ENCODE measurements at regions not wholly inside any gene's neighbourhood (a gene's known extent, or its start where the extent isn't known, plus 50 kb on each side); places are given as distances from the start of the nearest gene placed in this dataset.

DNA sequence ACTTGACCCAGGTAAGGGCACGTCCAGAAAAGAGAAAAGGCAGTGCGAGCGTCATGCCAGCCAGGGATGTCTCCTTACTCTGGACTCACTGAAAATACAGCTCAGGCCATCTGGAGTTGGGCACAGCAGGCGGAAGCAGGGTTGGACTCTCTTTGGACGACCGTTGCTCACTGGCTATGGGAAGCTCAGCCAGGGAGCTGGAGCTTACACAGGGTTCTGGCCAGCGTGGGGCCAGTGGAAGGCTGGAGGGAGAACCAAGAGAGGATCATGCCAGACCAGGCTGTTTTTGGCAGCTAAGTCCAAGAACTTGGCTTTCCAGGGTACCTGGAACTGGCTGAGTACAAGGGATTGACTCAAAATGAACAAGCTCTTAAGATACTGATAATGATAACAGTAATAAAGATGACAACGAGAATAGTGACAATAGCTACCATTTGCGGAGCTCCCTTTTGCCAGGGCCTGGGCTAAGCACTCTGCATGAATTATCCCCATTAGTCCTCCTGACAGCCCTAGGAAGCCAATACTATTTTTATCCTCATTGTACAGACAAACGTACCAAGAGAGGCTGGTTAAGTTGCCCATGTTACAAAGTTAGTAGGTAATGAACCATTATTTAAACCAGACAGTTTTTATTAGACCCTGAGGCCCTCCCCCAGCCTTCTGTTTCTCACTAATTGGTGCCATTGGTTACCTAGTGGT is 177.6 kb downstream of the PTPN20 start:
- Mint-ChIP-seq H3K27ac (no peak overlapping the region), H3K36me3 (ENCODE audit: low read depth) (no peaks in the 10 kb centered on the region), H3K9me3 (no peaks in the 10 kb centered on the region)

DNA sequence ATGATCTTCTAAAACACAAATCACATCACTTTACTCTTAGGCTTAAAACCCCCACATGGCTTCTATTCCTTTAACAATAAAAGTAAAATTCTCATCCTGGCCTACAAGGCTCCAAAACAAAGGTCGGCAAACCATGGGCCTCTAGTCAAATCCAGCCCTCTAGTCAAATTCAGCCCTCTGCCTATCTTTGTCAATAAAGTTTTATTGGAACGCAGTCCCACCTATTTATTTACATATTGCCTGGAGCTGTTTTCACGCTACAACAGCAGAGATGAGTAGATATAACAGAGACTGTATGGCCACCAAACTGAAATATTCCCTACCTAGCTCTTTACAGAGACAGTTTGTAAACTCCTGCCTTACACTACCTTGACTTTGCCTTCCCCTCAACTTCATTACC is 178.8 kb downstream of the PTPN20 start:
- H3K9me3 Mint-ChIP-seq: no peaks in the 10 kb centered on the region
- peaks cover 14% of the 10 kb centered on the region for H3K27me3 Mint-ChIP-seq (ENCODE audit: low read depth)
- H3K27ac Mint-ChIP-seq: no peak overlapping the region
- H3K36me3 Mint-ChIP-seq (ENCODE audit: low read depth): no peaks in the 10 kb centered on the region
- H3K4me3 Mint-ChIP-seq: no peak overlapping the region
- H3K4me1 Mint-ChIP-seq: no peaks in the 10 kb centered on the region
- TF ChIP-seq, protein P1, sequence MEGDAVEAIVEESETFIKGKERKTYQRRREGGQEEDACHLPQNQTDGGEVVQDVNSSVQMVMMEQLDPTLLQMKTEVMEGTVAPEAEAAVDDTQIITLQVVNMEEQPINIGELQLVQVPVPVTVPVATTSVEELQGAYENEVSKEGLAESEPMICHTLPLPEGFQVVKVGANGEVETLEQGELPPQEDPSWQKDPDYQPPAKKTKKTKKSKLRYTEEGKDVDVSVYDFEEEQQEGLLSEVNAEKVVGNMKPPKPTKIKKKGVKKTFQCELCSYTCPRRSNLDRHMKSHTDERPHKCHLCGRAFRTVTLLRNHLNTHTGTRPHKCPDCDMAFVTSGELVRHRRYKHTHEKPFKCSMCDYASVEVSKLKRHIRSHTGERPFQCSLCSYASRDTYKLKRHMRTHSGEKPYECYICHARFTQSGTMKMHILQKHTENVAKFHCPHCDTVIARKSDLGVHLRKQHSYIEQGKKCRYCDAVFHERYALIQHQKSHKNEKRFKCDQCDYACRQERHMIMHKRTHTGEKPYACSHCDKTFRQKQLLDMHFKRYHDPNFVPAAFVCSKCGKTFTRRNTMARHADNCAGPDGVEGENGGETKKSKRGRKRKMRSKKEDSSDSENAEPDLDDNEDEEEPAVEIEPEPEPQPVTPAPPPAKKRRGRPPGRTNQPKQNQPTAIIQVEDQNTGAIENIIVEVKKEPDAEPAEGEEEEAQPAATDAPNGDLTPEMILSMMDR (IDR thresholded peaks at IDR 0.05; ENCODE audit: unreplicated experiment in 3 of 3): no peak

More for the DNA sequence above, 177.6 kb downstream of the PTPN20 start:
- Mint-ChIP-seq H3K4me3 (no peak overlapping the region), H3K27me3 (ENCODE audit: low read depth) (peaks cover 12% of the 10 kb centered on the region), H3K4me1 (no peaks in the 10 kb centered on the region)
- TF ChIP-seq, protein P1 (IDR thresholded peaks at IDR 0.05; ENCODE audit: unreplicated experiment in 3 of 3): no peak

DNA sequence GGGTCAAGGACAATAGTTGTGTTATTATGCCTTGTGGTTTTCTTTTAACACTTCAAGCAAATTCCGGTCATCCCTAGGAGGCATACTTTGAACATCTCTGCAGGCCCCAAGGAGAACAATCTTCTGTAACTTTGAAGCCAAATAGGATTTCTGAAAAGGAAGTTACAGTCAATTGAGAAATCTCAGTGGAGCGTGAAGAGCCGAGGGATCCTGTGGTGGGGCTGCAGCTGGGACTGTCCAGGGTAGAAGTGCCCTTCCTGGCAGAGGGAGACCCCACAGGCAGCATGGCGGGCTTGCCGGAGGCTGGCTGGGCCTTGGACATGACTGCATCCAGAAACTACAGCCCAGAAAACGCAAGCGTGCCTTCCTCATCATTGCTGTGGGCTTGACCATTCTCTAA is 179.7 kb downstream of the PTPN20 start:
- TF ChIP-seq, protein P1 (IDR thresholded peaks at IDR 0.05; ENCODE audit: unreplicated experiment in 3 of 3): no peak
- Mint-ChIP-seq H3K4me1 (no peaks in the 10 kb centered on the region), H3K27ac (no peak overlapping the region), H3K4me3 (no peak overlapping the region), H3K36me3 (ENCODE audit: low read depth) (no peaks in the 10 kb centered on the region), H3K9me3 (no peaks in the 10 kb centered on the region), H3K27me3 (ENCODE audit: low read depth) (peaks cover 18% of the 10 kb centered on the region)

DNA sequence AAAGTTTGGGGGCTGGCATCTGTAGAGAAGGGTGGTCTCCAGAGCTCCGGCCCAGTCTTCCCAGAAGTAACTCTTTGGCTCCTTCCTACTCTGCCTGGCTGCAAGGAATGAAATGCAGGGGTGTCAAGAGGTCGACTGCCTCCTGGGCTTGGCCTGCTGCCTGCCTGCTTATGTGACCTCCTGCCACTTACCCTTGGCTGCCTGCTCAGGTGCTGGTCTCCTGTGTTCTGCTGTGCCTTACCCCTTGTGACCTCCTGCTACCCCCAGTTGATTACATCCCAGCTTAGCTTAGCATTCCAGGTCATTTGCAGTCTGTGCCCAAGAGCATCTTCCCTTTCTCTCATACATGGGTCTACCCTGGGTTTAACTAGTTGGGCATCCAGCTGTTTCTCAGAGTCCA is 180.2 kb downstream of the PTPN20 start:
- Mint-ChIP-seq H3K9me3 (no peaks in the 10 kb centered on the region), H3K4me1 (no peaks in the 10 kb centered on the region), H3K27ac (no peak overlapping the region), H3K27me3 (ENCODE audit: low read depth) (peaks cover 14% of the 10 kb centered on the region), H3K4me3 (no peak overlapping the region), H3K36me3 (ENCODE audit: low read depth) (no peaks in the 10 kb centered on the region)
- TF ChIP-seq, protein P1 (IDR thresholded peaks at IDR 0.05; ENCODE audit: unreplicated experiment in 3 of 3): no peak

DNA sequence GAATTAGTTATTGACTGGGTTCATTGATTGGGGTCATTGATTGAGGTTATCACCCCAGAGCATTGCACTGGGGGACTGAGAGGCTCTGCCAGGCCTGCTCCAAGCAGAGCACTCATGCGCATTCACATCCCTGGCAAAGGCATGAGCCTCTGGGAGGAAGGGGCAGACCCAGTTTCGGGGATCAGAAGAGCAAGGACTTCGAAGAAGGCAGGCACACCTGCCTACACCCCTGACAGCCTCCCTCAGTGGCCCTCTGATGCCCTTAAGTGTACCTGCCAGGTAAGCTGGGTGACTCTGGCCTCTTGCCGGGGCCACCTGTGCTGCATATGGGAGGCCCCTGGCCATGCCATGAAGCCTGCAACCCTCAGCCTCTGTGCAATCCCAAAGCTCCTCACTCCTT is 181.1 kb downstream of the PTPN20 start:
- Mint-ChIP-seq H3K27me3 (ENCODE audit: low read depth) (peaks cover 14% of the 10 kb centered on the region), H3K4me1 (no peaks in the 10 kb centered on the region), H3K4me3 (no peak overlapping the region), H3K36me3 (ENCODE audit: low read depth) (no peaks in the 10 kb centered on the region), H3K9me3 (no peaks in the 10 kb centered on the region), H3K27ac (no peak overlapping the region)
- TF ChIP-seq, protein P1 (IDR thresholded peaks at IDR 0.05; ENCODE audit: unreplicated experiment in 3 of 3): no peak

DNA sequence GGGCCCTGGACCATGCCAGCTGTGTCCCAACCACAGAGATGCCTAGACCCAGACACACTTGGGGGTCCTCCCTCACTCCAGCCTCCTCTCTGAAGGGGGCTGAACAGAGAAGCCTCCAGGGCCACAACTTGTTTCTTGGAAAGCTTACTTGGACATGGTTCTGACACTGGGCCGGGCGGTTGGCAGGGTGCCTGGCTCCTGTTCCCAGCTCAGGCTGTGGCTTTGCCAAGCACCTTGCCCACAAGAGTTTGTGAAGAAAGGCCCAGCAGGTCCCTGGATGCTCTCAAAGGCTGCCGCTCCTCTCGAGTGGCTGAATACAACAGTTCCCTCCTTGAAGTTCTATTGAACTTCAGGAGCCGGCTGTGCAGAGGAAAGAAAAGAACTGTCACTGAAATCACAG is 181.6 kb downstream of the PTPN20 start:
- H3K9me3 Mint-ChIP-seq: no peaks in the 10 kb centered on the region
- TF ChIP-seq, protein P1 (IDR thresholded peaks at IDR 0.05; ENCODE audit: unreplicated experiment in 3 of 3): no peak
- H3K27ac Mint-ChIP-seq: no peak overlapping the region
- H3K36me3 Mint-ChIP-seq (ENCODE audit: low read depth): no peaks in the 10 kb centered on the region
- no peak overlapping the region for H3K4me3 Mint-ChIP-seq
- no peaks in the 10 kb centered on the region for H3K4me1 Mint-ChIP-seq
- peaks cover 14% of the 10 kb centered on the region for H3K27me3 Mint-ChIP-seq (ENCODE audit: low read depth)
